Neural progenitor cell (in vitro differentiated cells): ENCODE measurements at regions not wholly inside any gene's neighbourhood (a gene's known extent, or its start where the extent isn't known, plus 50 kb on each side); places are given as distances from the start of the nearest gene placed in this dataset.

ENCODE experiments used
- EZH2 ChIP-seq: fragments of 200-600 bp; sonication (generic); IDR thresholded peaks from 2 replicates; pipeline ENCODE4 v1.6.1; 2017; ENCODE audit warnings: antibody characterized with exemption, mild to moderate bottlenecking, moderate library complexity
- EZH2phosphoT487 ChIP-seq: fragments of 200-600 bp; sonication (generic); IDR thresholded peaks from 2 replicates; pipeline ENCODE4 v1.6.1; 2017; ENCODE audit warnings: antibody characterized with exemption
- TF ChIP-seq, protein P1 (sequence below): fragments of 200-600 bp; sonication (generic); IDR thresholded peaks from 2 replicates; pipeline ENCODE4 v1.5.1; 2017; ENCODE audit warnings: antibody characterized with exemption, mild to moderate bottlenecking

DNA sequence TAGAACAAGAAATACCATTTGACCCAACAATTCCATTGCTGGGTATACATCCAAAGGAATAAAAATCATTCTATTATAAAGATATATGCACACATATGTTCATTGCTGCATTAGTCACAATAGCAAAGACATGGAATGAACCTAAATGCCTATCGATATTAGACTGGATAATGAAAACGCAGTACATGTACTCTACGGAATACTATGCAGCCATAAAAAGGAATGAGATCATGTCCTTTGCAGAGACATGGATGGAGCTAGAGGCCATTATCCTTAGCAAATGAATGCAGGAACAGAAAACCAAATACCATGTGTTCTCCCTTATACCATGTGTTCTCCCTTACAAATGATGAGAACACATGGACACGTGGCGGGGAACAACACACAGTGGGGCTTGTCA is 190.2 kb downstream of the HACE1 start:
- TF ChIP-seq, protein P1, sequence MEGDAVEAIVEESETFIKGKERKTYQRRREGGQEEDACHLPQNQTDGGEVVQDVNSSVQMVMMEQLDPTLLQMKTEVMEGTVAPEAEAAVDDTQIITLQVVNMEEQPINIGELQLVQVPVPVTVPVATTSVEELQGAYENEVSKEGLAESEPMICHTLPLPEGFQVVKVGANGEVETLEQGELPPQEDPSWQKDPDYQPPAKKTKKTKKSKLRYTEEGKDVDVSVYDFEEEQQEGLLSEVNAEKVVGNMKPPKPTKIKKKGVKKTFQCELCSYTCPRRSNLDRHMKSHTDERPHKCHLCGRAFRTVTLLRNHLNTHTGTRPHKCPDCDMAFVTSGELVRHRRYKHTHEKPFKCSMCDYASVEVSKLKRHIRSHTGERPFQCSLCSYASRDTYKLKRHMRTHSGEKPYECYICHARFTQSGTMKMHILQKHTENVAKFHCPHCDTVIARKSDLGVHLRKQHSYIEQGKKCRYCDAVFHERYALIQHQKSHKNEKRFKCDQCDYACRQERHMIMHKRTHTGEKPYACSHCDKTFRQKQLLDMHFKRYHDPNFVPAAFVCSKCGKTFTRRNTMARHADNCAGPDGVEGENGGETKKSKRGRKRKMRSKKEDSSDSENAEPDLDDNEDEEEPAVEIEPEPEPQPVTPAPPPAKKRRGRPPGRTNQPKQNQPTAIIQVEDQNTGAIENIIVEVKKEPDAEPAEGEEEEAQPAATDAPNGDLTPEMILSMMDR = no peak
- TF ChIP-seq EZH2 = no peak
- no peak for TF ChIP-seq EZH2phosphoT487
